HG03575 (cell line): ENCODE measurements at regions not wholly inside any gene's neighbourhood (a gene's known extent, or its start where the extent isn't known, plus 50 kb on each side); places are given as distances from the start of the nearest gene placed in this dataset.

Experiments
- ATAC-seq: cut with Tn5 transposase; IDR thresholded peaks from one replicate; pipeline ENCODE4 v1.9.1; 2021; ENCODE audit not compliant: unreplicated experiment, insufficient number of reproducible peaks, low FRiP score; ENCODE audit errors: extremely low read depth

DNA sequence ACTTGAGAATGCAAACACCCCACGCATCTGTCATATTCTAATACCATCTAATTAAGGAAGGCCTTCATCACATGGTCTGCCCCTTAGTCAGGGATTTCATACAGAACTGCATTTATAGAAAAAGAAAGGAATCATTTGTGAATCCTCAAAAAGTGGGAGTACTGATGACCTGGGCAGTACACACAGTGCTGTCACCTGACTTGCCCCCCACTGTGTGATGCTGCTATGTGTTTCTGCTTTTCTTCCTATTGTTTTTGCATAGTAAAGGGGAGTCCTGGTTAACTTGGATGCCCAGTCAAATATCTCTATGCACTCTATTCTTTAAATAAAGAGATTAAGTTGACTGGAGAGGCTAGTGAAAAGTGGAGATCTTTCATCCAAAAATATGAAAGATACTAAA, 1921.2 kb upstream of the PRR20A start:
- no peak for ATAC-seq

DNA sequence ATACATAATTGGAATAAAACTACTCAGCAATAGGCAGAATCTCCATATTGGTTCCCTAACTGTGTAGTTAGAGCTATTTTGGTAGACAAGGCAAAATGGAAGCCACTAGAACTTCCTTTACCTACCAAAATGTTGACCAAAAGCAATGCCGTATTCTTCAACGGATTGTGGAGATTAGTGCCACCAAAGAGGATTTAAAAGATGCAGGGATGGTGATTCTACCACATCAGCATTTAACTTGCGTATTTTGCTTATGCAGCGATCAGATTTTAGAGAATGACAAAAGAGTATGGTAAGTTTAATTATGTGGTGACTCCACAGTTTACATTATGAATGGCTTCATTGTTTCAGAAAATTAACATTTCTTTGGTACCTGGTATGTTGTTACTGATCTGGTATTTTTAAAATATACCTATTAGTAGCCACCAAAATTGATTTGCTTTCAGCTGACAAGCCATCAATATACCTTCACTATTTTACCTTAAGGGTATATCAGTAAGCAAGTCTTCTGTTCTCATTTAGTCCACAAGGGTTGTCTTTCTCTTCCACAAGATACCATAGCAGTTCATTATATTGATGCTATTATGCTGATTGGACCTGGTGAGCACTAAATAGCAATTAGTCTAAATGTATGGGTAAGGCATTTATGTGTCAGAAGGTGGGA, 1910.7 kb upstream of the PRR20A start:
- ATAC-seq, result no peak

DNA sequence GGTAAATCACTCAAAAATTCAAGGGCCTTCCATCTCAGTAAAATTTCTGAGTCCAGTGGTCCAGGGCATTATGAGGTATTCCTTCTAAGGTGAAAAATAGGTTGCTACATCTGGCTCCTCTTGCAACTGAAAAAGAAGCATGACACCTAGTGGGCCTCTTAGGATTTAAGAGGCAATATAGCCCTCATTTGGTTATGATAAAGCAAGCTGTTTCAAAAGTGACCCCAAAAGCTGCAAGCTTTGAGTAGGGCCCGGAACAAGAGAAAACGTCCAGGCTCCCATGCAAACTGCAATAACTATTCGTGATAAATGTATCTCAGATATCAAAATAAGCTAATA, 1910.2 kb upstream of the PRR20A start:
- ATAC-seq, result no peak

DNA sequence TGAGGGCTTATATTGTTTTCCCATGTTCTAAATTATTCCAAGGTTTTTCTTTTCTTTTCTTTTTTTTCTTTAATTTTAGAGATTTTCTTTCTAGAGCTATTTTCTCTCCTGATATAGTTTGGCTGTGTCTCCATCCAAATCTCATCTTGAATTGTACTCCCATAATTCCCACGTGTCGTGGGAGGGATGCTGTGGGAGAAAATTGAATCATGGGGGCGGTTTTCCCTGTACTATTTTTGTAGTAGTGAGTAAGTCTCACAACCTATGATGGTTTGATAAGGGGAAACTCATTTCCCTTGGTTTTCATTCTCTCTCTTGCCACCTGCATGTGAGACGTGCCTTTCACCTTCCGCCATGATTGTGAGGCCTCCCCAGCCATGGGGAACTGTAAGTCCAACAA, 1906.4 kb upstream of the PRR20A start:
- ATAC-seq, result no peak

DNA sequence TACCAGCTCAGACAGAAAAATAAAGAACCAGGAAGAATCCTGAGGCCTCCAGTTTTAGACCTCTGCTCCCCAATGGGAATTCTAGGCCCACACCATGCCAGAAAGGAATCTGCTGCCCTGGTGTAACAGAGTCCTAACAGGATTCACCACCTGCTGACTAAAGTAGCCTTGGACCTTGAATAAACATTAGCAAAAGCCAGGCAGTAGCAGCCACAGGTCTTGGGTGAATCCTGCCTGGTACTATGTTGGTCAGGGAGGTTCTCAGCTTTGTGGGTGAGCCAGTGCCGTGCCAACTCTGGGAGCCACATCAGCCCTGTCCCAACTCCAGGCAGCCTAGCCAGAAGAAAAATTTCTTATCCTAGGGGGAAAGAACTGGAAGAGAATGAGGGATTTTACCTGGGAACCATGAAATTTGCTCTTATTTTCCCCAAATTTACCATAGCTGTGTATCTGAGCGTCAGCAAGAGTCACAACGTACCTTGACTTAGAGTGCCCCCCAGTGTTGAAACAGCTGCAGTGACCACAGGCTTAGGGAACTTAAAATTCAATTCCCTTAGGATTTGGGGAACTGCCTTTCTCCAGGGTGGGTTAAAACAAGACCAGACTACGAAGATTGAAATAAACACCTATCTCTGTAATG, 1895.6 kb upstream of the PRR20A start:
- no peak for ATAC-seq

DNA sequence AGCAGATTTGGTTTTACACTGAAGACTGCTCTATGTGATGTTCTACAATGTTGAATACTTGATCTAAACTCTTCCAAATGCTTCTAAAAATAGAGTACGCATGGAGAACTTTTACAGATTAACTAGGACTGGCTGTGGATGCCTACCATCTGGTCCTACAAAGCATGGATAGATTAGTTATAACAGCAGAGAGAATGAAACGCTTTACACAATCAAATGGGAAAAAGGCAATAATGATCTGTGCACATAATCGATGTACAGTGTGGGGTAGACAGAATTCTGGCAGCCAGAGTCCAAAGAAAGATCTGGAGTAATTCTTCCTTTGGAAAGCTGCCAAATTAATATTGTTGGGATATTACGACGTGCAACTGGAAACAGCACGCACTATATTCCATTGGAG, 1885.5 kb upstream of the PRR20A start:
- ATAC-seq, result no peak

DNA sequence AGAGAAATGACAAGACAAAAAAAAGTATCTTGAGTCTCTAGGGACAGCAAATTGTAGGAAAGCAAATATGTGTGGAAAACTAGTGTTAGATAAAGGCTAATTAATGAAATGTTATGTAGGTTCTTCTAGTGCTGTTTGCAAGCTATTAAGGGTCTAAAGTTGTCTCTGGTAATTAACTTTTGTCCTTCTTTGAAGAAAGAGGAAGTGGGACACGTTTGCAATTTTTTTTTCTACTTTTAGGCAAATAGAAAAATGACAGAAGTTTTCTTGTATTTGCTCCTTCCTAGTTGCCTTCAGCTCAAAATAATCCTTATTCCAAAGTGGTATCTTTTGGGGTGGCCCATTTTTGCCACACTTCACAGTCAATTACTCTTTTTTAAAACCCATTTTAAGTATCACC, 1877.7 kb upstream of the PRR20A start:
- no peak for ATAC-seq

DNA sequence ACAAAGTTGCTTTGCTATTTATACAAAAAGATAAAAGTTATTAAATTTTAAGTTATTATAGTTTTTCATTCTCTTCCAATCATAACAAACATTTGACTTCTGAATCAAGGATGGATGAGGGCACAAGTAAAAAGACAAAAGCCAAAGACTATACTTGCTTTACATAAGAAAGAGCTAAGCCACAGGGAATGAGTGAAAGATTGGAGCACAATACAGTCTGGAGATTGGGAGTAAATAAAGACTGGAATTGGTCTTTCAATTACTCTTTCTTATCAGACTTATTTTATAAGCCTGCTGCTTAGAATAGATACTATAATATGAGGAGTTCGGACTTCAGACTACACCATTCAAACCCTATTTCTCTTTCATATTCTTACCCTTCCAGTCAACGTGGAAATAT, 1874.1 kb upstream of the PRR20A start:
- ATAC-seq, result no peak

DNA sequence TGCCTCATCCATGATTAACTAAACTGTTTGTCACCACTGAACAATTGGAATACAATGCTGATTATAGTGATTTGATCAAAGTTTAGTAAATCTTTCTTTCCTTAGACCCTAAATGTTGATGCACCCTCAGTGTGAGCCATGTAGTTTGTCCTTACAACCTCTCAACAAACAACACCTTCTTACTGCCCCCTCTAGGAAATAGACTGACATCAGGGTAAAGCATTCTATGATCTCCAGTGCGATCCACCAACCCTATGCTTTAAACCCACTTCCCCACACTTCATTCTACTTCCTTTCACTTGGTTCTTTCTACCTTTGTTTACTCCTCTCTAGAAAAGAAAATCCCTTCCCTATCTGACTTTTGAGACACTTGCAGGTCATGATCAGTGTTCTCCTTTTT, 1842.5 kb upstream of the PRR20A start:
- no peak for ATAC-seq

DNA sequence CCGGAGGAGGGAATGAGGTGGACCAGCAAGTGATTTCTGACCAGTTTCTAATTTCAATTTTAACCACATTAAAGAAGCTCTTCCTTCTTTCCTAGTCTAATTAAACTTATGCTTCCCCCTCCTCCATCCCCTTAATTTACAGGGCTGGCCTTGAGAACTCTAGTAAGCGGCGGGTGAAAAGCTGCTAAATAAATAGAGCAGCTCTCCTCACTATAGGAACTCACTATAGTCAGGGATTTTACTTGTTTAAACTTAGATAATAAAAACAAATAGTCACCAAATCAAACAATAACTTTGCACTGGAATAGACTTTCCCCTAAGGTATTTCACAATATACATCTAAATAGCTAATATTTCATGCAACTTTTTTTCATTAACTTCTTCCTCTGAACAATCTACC, 1838.2 kb upstream of the PRR20A start:
- no peak for ATAC-seq

DNA sequence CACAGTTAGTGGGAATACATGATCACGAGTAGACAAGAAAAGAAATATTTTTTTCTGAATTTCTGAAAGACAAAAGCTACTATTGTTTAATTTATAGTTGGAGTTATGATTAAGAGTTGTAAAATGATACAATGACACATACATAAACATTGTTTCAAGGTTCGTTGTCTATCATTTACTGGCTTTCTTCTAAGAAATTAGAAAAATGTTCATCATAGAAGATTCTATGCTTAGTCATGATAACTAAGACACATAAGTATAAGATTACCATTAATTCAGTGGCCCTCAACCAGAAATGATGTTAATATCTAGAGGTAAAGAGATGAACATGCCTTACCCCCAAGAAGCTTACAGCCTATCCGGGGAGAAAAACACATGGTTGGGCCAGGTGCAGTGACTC, 1832.8 kb upstream of the PRR20A start:
- no peak for ATAC-seq

DNA sequence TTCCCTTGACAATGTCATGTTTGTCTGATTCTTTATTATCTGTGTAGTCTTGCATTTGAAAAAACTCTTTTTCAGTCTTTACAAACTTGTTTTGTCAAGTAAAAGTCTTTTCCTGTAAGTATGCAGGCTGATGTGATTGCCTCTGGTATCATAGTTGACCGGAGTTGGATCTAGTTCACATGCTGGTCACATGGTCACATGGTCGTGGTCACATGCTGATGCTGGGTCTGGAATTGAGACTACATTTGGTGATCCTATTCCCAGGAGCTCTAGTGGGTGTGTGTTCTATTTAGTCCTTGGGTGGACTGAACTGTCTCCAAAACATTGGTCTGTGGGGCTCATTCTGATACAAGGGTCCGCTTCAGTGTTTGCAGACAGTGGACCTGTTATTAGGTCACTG, 1798.8 kb upstream of the PRR20A start:
- ATAC-seq, result no peak

DNA sequence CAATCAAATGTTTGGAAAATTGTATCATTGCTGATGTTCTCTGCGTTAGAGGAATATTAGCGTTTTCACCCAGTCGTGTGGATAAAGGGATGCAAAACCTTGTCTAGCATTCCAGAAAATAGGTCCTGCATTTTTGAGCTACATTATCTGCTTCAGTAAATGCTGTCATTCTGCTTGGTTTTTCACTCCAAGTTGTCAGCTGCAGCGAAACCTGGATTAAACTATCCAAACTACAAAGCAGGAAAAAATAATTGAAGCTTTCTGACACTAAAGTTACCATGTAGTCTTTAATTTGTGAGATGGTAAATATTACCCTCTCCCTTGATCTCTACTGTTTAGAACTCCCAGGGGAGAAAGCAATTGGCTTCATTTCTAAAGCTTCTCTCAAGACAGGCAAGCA, 1795.5 kb upstream of the PRR20A start:
- ATAC-seq, result no peak

DNA sequence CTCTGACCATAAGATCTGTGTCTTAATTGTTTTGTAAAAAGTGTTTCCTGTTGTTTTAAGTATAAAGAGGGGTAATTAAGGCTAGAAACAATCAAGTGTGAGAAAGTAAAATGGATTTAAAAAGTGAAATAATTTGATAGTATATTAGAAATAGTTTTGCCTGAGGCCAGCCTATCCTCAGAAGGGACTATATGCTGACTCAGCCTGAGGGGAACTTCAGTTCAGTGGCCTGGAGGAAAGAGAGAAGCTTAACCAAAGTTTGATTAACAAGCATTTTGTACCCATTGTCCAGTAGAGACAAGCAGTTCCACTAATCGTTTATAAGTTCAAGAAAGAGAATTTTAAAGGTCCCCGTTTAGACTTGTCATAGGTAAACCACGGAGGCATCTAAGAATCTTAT, 1793.2 kb upstream of the PRR20A start:
- no peak for ATAC-seq

DNA sequence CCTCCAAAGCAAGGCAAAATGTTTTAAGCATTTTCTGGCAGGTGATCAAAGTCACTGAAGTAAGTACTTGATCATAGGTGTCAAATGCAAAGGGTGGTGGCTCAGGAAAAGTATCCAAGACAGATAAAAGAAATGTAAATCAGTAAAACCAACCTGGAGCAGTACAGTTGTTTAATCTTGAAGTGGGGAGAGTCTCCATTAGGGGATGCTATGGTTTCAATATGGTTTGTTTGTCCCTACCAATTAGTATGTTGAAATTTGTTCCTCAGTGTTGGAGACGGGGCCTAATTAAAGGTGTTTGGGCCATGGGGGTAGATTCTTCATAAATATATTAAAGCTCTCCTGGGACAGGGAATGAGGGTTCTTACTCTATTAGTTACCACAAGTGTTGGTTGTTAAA, 1781.7 kb upstream of the PRR20A start:
- no peak for ATAC-seq

DNA sequence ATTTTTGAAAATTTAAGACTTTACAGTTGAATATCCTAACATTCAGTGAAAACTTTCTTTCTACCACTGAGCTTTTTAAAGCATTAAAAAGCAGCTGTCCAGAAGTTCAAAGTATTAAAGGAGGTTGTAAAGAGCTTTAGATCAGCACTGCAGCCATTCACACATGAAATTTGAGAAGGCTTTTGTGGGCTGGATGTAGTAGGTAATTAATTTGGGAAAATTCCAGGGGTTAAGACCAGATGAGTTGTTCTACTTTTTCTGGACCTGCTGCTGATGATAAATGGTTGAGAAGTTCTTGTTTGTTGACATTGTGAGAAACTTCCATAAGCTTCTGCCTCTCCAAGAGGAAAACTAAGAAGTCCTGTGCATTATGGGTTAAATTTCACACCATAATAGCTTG, 1779.6 kb upstream of the PRR20A start:
- ATAC-seq, result no peak

DNA sequence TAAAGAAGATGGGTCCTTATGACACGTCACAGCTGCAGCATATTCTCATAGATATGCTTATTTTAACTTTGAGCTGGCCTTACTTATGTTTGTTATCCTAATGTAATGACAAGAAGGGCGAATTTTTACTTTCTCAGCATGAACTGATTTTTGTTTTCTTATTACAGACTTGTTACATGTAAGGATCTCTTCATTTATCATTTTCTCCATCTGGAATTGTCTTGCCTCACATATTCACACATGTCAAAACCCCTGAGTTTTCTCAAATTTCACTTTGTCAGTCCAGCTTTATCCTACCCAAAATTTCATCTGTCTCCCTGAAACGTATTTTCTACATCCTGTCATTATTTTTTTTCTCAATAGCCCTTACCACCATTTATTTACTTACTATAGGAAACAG, 1774.0 kb upstream of the PRR20A start:
- no peak for ATAC-seq

DNA sequence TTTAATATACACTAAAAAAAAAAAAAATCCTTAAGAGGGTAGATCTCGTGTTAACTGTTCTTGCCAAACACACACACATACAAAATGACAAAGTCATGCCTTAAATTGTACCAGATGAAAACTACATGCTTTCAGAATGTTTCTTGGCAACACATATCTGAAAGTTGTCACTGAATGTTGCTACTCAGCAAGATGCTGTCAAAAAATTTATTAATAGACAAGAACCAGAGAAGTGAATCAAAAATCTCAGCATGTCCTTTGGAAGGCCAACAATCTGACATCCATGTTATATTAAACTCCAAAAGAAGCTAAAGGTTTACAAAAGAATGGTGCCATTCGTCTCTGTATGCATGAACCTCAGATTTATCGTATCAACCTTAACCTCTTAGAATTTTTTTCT, 1746.2 kb upstream of the PRR20A start:
- ATAC-seq, result no peak

DNA sequence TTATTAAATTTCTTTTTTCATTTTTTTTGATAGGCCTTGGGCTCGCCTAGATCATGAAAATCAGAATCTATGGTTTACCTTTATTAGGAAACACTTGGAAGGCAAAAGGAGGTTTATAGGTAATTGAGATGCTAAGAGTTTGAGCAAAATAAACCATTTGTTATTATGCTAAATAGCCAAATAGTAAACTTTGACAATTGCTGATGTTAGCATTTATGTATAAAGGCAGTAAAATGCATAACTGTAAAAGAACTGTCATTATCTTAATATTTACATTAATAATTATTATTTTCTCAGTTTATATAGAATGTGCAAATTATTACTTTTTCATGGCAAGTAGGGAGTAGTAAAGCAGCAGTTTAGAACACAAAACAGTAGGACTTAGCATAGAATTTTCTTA, 1737.8 kb upstream of the PRR20A start:
- ATAC-seq, result no peak

DNA sequence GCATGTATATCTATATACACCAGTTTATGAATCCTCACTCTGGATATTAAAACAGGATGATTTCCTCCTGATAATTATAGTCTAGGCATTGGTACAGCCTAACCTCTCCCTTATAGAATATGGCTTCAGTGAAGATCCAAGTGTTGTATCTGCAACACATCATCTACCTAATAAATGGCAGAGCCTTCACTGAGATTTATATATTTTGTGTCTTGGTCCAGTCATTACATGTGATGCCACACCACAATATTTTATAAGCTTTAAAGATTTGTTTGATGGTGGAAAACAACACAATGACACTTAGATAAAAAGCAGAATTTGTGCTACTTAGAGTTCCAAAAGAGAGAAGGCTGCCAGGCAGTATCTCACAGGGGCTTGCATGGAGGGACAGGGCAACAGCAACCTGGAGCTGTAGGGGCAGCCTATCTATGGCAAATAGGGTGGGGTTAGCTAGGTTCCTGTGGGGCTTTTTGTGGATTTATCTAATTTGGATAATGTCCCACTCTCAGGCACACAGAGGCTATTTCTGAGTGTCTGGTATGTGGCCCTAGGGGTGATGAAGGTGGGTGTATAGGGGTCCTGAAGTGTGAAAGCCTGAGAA, 1736.7 kb upstream of the PRR20A start:
- no peak for ATAC-seq
